ENCODE measurements at regions not wholly inside any gene's neighbourhood (a gene's known extent, or its start where the extent isn't known, plus 50 kb on each side); places are given as distances from the start of the nearest gene placed in this dataset.

GRCh38 chr17:73698966-73699365 lies 54.7 kb upstream of the SDK2 start:
- Histone ChIP-seq H3K4me2 (ENCODE audit: low read length) (no peak overlapping the region), H2AFZ (ENCODE audit: low read depth, low read length) (no peak overlapping the region)
- TF ChIP-seq MXI1 (conservative IDR thresholded peaks at IDR 0.05; ENCODE audit: poor library complexity, severe bottlenecking) (no peak), TAF1 (IDR thresholded peaks at IDR 0.05; ENCODE audit: low read depth) (no peak), SMC3 (conservative IDR thresholded peaks at IDR 0.05; ENCODE audit: poor library complexity) (no peak), REST (IDR thresholded peaks at IDR 0.05; ENCODE audit: borderline replicate concordance) (no peak)

GRCh38 chr17:73701701-73702100 lies 57.5 kb upstream of the SDK2 start:
- no peaks in the 10 kb centered on the region for H3F3A ChIP-seq (ENCODE audit: insufficient read depth, low read length, poor library complexity, severe bottlenecking)
- no peak overlapping the region for H3K9ac ChIP-seq (ENCODE audit: low read length)
- no peak for TF ChIP-seq EZH2 (IDR thresholded peaks at IDR 0.05; ENCODE audit: borderline replicate concordance, insufficient read depth, low read length, poor library complexity, severe bottlenecking)
- TF ChIP-seq TAF1 (IDR thresholded peaks at IDR 0.05; ENCODE audit: low read depth) = no peak
- TF ChIP-seq EP300 (conservative IDR thresholded peaks at IDR 0.05; ENCODE audit: poor library complexity, severe bottlenecking) = no peak
- TF ChIP-seq, protein P1, sequence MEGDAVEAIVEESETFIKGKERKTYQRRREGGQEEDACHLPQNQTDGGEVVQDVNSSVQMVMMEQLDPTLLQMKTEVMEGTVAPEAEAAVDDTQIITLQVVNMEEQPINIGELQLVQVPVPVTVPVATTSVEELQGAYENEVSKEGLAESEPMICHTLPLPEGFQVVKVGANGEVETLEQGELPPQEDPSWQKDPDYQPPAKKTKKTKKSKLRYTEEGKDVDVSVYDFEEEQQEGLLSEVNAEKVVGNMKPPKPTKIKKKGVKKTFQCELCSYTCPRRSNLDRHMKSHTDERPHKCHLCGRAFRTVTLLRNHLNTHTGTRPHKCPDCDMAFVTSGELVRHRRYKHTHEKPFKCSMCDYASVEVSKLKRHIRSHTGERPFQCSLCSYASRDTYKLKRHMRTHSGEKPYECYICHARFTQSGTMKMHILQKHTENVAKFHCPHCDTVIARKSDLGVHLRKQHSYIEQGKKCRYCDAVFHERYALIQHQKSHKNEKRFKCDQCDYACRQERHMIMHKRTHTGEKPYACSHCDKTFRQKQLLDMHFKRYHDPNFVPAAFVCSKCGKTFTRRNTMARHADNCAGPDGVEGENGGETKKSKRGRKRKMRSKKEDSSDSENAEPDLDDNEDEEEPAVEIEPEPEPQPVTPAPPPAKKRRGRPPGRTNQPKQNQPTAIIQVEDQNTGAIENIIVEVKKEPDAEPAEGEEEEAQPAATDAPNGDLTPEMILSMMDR (IDR thresholded peaks at IDR 0.05; ENCODE audit: poor library complexity, severe bottlenecking) = no peak
- no peak for TF ChIP-seq MXI1 (conservative IDR thresholded peaks at IDR 0.05; ENCODE audit: poor library complexity, severe bottlenecking)
- TF ChIP-seq REST (IDR thresholded peaks at IDR 0.05; ENCODE audit: borderline replicate concordance) = no peak
- no peak for TF ChIP-seq POLR2AphosphoS5 (IDR thresholded peaks at IDR 0.05)
- TF ChIP-seq SMC3 (conservative IDR thresholded peaks at IDR 0.05; ENCODE audit: poor library complexity) = no peak
- H3K9me3 ChIP-seq (ENCODE audit: low read length) = no peaks in the 10 kb centered on the region
- H3K27me3 ChIP-seq (ENCODE audit: insufficient read depth, low read depth, low read length) = no peaks in the 10 kb centered on the region
- no peak overlapping the region for H2AFZ ChIP-seq (ENCODE audit: low read depth, low read length)
- H3K27ac ChIP-seq (ENCODE audit: low read length) = no peak overlapping the region
- H3K79me2 ChIP-seq (replicated peaks; ENCODE audit: insufficient read depth, low read length) = no peaks in the 10 kb centered on the region
- no peaks in the 10 kb centered on the region for H4K20me1 ChIP-seq (ENCODE audit: insufficient read depth)
- H3K36me3 ChIP-seq (ENCODE audit: insufficient read depth, low read length) = no peaks in the 10 kb centered on the region
- H3K9me2 ChIP-seq (ENCODE audit: insufficient read depth, low read length) = no peaks in the 10 kb centered on the region
- H3K4me2 ChIP-seq (ENCODE audit: low read length) = no peak overlapping the region
- H3K4me3 ChIP-seq (ENCODE audit: low read length) = no peak overlapping the region

More at GRCh38 chr17:73698966-73699365, 54.7 kb upstream of the SDK2 start:
- no peaks in the 10 kb centered on the region for H4K20me1 ChIP-seq (ENCODE audit: insufficient read depth)
- H3K9me3 ChIP-seq (ENCODE audit: low read length) = no peaks in the 10 kb centered on the region
- no peak overlapping the region for H3K9ac ChIP-seq (ENCODE audit: low read length)
- no peaks in the 10 kb centered on the region for H3K27me3 ChIP-seq (ENCODE audit: insufficient read depth, low read depth, low read length)
- H3K36me3 ChIP-seq (ENCODE audit: insufficient read depth, low read length) = no peaks in the 10 kb centered on the region
- no peaks in the 10 kb centered on the region for H3K79me2 ChIP-seq (replicated peaks; ENCODE audit: insufficient read depth, low read length)
- H3K27ac ChIP-seq (ENCODE audit: low read length) = no peak overlapping the region
- H3K9me2 ChIP-seq (ENCODE audit: insufficient read depth, low read length) = no peaks in the 10 kb centered on the region
- no peaks in the 10 kb centered on the region for H3F3A ChIP-seq (ENCODE audit: insufficient read depth, low read length, poor library complexity, severe bottlenecking)
- H3K4me3 ChIP-seq (ENCODE audit: low read length) = no peak overlapping the region

All from neural cell (in vitro differentiated cells).